ENCODE measurements at regions not wholly inside any gene's neighbourhood (a gene's known extent, or its start where the extent isn't known, plus 50 kb on each side); places are given as distances from the start of the nearest gene placed in this dataset.

- no peak for DNase-seq
- H3K27me3 ChIP-seq = no peaks in the 10 kb centered on the region
- no peaks in the 10 kb centered on the region for H3K36me3 ChIP-seq
- H3K4me1 ChIP-seq (ENCODE audit: insufficient read depth) = no peaks in the 10 kb centered on the region
- intact Hi-C loops (cut with DNase I) = no loop called here
- TF ChIP-seq EP300 (IDR thresholded peaks at IDR 0.05) = no peak
- no peak for TF ChIP-seq POLR2A (IDR thresholded peaks at IDR 0.05)
- no peak for TF ChIP-seq CTCF (IDR thresholded peaks at IDR 0.05)
- no peak overlapping the region for H3K27ac ChIP-seq
- 55 to 62% (median 59%) methylated on average over 2 of the region's 2 CpGs for WGBS, 3 donors
- no peaks in the 10 kb centered on the region for H3K9me3 ChIP-seq
- no peak overlapping the region for H3K4me3 ChIP-seq
These were observed 919.9 kb upstream of the FLRT2 start for GRCh38 chr14:84610086-84610485.

GRCh38 chr14:84622357-84622756, 907.6 kb upstream of the FLRT2 start:
- WGBS, 3 donors = 74 to 80% (median 77%) methylated on average over 3 of the region's 3 CpGs
- TF ChIP-seq CTCF (IDR thresholded peaks at IDR 0.05) (no peak), POLR2A (IDR thresholded peaks at IDR 0.05) (no peak), EP300 (IDR thresholded peaks at IDR 0.05) (no peak)
- intact Hi-C loops (cut with DNase I) = no loop called here

DNA sequence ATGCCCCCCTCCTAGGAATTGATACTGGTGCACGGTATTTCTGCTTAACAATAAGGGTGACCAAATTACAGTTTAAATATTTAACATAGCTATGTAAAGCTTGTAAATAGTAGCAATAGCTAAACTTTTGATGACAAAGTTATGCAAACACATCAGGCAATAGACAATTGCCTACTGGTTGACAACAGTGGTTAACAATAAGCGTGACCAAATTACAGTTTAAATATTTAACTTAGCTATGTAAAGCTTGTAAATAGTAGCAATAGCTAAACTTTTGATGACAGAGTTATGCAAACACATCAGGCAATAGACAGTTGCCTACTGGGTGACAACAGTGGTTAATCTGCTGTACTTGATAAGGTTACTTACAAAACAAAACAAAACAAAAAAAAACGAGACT, 886.5 kb upstream of the FLRT2 start:
- Histone ChIP-seq H3K4me1 (ENCODE audit: insufficient read depth) (no peaks in the 10 kb centered on the region), H3K27ac (no peak overlapping the region), H3K4me3 (no peak overlapping the region), H3K27me3 (no peaks in the 10 kb centered on the region), H3K9me3 (no peaks in the 10 kb centered on the region), H3K36me3 (no peaks in the 10 kb centered on the region)
- no peak for DNase-seq
- no peak for TF ChIP-seq POLR2A (IDR thresholded peaks at IDR 0.05)
- no peak for TF ChIP-seq CTCF (IDR thresholded peaks at IDR 0.05)
- intact Hi-C loops (cut with DNase I) = no loop called here
- WGBS, 3 donors = 82 to 87% (median 83%) methylated on average over 3 of the region's 3 CpGs

More at GRCh38 chr14:84622357-84622756, 907.6 kb upstream of the FLRT2 start:
- H3K27ac ChIP-seq = no peak overlapping the region
- H3K27me3 ChIP-seq = no peaks in the 10 kb centered on the region
- H3K4me1 ChIP-seq (ENCODE audit: insufficient read depth) = no peaks in the 10 kb centered on the region
- no peak overlapping the region for H3K4me3 ChIP-seq
- no peaks in the 10 kb centered on the region for H3K9me3 ChIP-seq
- no peak for DNase-seq
- no peaks in the 10 kb centered on the region for H3K36me3 ChIP-seq

DNA sequence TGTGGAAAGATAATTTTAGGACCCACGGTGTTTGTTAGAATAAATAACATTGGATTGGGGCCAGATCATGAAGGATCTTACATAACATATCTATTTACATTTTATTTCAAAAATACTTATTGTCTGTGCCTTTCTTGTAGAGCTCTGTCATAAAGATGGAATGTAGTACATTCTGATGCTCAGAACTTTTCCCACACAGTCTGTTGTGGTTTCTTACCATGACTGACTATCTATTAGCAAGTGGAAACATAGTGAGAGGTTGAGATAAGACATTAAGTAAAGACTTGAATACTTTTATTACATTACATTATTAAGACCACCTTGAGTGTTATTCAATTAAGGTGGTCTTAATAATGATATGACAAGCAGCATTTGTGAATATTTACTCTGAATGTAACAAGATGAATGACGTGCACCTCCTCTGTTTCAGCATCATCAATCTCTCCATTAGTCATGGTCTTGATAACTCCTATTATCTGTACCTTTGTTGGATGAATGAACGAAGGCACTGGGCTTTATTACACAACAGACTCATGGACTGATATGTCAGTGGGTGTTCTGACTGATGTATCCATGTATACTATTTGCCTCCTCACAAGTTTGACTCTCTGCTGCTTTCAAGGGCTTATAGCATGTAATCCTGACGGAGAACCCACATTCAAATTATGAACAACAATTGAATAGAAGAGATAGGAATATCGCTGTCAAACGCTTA, 883.0 kb upstream of the FLRT2 start:
- no peak for TF ChIP-seq POLR2A (IDR thresholded peaks at IDR 0.05)
- H3K27me3 ChIP-seq = no peaks in the 10 kb centered on the region
- no peaks in the 10 kb centered on the region for H3K4me1 ChIP-seq (ENCODE audit: insufficient read depth)
- no peak overlapping the region for H3K27ac ChIP-seq
- no peak overlapping the region for H3K4me3 ChIP-seq
- no peaks in the 10 kb centered on the region for H3K36me3 ChIP-seq
- DNase-seq = no peak
- intact Hi-C loops (cut with DNase I) = no loop called here
- H3K9me3 ChIP-seq = no peaks in the 10 kb centered on the region
- 77 to 82% (median 77%) methylated on average over 6 of the region's 6 CpGs for WGBS, 3 donors

DNA sequence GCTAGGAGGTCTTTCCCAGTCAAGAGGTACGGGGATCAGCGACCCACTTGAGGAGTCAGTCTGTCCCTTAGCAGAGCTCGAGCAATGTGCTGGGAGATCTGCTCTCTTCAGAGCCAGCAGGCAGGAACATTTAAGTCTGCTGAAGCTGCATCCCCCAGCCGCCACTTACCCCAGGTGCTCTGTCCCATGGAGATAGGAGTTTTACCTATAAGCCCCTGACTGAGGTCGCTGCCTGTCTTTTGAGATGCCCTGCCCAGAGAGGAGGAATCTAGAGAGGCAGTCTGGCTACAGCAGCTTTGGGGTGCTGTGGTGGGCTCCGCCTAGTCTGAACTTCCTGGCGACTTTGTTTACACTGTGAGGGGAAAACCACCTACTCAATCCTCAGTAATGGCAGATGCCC, 874.9 kb upstream of the FLRT2 start:
- no peak for TF ChIP-seq EP300 (IDR thresholded peaks at IDR 0.05)
- TF ChIP-seq POLR2A (IDR thresholded peaks at IDR 0.05) = no peak
- TF ChIP-seq CTCF (IDR thresholded peaks at IDR 0.05) = no peak
- Histone ChIP-seq H3K27me3 (no peaks in the 10 kb centered on the region), H3K36me3 (no peaks in the 10 kb centered on the region), H3K9me3 (no peaks in the 10 kb centered on the region), H3K4me3 (no peak overlapping the region), H3K4me1 (ENCODE audit: insufficient read depth) (no peaks in the 10 kb centered on the region), H3K27ac (no peak overlapping the region)
- WGBS, 3 donors = 92 to 97% (median 96%) methylated on average over 7 of the region's 7 CpGs
- no peak for DNase-seq
- intact Hi-C loops (cut with DNase I) = no loop called here

Data from ovary (tissue), 7 donors.